GM21576 (cell line): ENCODE measurements at regions not wholly inside any gene's neighbourhood (a gene's known extent, or its start where the extent isn't known, plus 50 kb on each side); places are given as distances from the start of the nearest gene placed in this dataset.
A peak's percentile ranks its signal among the peaks of the same experiment; 100 is the strongest.
"Not testable (repeated sequence)": the region's sequence is repeated elsewhere in the genome, so short reads cannot be mapped to it uniquely, and the experiment has no call there.

ENCODE experiments used
- ATAC-seq: cut with Tn5 transposase; IDR thresholded peaks from one replicate; pipeline ENCODE4 v1.9.1; 2021; ENCODE audit warnings: mild to moderate bottlenecking, moderate library complexity; ENCODE audit not compliant: unreplicated experiment

DNA sequence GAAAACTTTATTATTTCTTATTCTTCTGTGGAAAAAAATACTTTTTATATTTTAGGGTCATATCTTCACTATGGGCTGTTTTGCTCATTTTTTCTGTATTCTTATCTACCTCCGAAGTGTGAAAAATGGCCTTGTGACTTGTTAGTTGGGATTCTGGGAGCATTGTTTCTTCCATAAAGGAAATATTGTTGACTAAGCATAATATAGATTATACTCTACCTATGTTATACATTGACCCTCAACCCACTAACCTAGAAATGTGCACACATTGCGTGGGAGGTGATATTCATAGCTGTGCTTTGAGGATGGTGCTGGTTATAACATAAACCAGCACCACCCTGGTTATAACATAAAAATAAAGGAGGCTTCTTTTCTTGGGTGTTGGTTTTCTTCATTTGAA lies 259.2 kb upstream of the AADAT start:
- ATAC-seq, result no peak

DNA sequence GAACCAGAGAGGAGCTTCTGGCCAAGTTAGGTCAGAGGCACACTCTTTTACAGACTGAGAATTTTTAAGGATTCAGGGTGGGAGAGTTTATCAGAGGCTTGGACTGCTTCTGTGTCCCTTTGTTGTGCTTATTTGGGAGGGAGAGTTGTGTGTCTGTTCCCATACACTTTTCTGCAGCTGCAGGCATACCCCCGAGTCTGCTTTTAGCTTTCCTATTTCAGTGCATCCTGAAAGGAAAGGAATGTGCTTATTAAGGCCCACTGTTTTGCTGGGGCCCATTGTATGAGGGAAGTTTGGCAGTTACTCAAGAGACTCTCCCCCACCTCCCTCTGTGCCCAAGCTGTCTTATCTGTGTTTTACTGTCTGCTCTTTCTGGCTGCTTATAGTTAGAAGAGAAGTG lies 257.4 kb upstream of the AADAT start:
- not testable (repeated sequence) for ATAC-seq

DNA sequence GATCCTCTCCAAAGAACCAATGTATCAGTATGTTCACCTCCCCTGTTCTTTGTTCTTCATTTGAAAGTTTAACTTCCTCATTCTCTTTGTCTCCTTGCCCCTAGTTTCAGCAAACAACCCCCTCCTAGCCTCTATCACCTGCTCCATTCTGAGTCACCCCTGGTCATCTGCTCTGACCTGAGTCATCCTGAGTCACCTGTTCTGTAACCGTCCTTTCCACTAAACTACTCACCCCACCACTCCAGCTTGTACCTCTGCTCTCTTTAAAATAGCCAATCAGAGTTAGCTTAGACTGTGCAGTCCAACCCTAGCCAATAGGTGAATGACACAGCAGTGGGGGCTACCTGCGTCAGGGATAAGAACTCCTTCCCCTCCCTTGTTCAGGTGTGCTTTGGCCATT lies 249.8 kb upstream of the AADAT start:
- ATAC-seq, result no peak

DNA sequence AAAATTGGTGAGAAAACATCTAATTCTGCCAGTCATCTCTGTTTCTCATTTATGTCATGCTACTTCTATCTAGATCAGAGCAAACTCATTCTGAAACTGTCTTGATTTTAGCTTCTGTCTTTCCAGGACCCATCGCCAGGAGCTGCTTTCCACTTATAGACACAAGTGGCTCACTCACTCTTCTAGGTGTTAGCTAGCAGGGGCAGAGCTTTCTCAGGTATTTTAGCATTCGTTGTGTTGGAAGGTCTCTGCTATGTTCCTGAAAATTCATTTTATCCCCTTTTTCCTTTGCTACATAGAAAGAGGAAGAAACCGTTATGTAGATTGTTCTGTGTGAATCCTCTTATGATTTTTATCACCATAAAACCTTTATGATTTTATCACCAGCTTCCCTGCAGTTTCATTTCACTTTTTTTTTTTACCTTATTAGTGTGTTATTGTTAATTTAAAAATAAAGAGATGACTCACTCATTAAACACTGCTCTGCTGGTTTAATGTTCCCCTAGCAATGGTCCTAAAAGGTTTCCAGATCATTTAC lies 246.6 kb upstream of the AADAT start:
- peak; percentile 90 for ATAC-seq

DNA sequence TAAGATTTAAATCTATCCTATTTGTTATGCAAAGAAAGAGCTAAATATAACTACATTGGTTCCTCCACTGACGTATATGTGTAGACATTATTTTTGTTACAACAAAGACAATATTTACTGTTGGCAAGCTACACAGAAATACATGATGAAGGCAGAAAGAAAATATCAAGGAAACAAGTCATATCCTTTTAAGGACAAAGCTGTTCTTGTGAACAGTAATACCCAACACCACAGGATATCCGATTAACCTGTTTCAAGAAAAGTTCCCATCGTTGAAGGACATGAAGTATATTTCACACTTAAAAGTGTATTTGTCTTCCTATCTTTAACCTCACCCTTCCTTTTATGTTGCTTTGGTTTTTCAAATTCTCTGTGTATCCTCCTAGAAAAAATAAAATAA lies 235.8 kb upstream of the AADAT start:
- no peak for ATAC-seq

DNA sequence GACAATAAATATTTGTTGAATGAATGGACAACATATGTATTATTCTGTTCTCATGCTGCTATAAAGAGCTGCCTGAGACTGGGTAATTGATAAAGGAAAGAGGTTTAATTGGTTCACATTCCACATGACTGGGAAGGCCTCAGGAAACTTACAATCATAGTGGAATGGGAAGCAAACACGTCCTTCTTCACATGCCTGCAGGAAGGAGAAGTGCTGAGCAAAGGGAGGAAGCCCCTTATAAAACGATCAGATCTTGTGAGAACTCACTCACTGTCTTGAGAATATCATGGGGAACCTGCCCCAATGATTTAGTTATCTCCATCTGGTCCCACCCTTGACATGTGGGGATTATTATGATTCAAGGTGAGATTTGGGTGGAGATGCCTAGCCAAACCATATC lies 233.9 kb upstream of the AADAT start:
- ATAC-seq, result no peak

DNA sequence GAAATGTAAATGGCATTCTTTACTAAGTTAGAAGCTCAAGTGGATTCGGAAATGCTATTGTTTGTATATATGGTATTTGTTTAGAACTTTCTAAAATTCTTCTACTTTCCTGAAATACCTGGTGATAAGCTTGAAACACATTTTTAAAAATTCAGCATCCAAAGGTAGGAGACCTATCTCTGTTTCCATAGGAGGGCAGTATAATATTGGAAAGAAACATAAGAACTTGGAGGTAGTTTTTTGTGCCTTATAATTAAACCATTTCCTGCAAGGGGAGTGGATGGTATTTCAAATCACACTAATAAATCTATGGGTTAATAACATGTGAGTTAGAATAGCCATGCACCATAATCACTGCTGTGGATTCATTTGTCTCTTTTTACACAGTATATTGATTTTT lies 217.4 kb upstream of the AADAT start:
- no peak for ATAC-seq

DNA sequence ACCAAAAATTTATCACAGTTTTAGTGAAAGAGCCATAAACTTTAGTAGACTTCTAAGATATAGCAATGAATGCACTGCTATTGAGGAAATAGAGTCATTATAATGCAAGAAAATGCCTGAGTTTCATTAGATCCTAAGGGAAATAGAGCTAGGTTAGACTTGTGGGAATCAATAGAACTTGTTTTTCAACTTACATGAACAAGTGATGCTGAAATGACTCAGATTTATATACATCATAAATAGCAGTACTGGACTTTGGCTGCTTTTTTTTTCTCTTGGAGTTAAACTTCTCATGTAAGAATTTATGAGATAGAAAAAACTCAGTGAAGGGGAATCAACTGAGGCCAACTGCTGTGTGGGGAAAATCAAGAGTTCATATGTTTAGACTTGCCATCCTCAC lies 216.5 kb upstream of the AADAT start:
- ATAC-seq, result no peak

DNA sequence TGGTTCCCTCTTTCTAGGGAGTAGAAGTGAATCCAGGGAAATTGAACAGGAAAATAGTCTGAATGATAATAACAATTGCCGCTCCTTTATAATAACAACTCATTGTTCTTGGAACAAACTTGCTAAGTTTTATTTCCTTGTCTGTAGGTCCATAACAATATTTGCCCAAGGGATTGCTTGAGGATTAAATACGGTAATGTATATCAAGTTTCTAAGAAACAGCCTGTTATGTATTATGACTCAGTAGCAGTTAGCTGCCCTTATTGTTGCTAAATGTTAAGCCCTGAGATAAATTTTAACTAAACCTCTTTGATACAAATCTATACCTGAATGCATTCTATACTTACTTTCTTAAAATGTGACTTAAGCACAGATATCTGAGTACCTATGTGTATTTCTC lies 215.9 kb upstream of the AADAT start:
- ATAC-seq, result no peak

DNA sequence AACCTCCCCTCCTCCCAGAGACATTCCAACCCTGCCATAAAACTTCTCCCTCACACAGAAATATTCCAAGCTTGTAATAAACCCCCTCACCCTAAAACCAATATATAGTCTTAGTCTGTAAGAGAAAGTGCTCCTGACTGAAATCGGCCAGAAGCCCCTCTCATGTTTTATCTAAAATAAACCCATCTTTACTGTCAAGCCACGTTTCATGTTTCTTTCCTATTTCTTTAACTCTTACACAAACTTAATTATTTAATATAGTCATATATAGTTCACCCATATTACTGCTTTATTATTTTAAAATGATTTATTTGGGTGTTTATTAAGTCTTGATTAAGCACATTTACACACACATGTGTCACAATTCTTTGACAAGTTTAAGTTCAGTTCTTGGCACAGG lies 191.3 kb upstream of the AADAT start:
- no peak for ATAC-seq

DNA sequence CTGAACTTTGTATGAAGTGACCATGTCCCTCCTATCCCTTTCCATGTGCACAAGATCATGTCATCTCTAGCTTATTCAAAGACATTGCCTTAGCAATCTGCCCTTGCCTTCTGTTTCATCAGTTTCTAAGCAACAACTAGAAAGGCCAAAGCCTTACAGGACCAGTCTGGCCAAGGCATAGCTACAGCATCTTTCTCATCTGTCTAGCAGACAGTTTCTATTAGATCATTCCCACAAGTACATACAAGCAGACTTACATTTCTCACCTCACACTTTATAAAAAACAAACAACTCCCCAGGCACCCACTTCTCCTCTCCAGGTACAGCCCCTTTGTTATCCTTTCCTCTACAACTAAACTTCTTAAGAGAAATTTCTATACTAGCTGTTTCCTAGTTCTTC lies 188.7 kb upstream of the AADAT start:
- ATAC-seq, result no peak

DNA sequence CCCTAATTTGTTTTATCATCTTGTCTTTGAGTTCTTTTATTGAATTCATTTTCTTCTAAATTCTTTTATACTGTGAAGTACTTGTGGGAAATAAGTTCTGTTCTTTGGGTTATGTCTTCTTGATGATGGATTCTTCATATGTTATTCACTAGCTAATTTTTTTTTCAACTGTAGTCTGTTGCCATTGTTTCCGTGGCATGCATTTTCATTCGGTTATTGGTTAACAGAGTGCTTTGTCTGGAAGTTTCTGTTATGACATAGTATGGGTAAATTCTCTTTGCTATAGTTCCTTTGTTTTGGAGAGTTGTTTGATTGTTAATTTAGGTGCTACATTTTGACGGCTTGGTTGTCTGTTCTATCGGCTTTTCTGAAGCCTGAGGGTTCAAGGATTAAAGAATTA lies 184.9 kb upstream of the AADAT start:
- ATAC-seq, result no peak

DNA sequence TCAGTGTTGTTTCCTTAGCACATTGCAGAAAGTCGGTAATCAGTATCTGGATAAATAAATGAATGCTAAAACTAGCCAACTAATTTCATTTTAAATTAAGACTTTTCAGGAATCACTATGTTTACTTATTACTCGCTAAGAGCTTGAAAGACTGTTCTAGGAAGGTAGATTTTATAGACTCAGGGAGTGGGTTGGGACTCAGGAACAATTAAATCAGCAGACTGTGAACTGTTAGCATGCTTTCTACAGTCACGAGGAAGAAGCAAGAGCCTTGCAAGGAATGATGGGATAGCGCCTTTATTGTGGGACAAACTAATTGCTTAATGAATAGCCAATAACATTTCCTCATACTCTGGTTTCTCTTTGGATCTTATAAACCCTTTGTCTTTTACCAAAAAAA lies 183.2 kb upstream of the AADAT start:
- no peak for ATAC-seq

DNA sequence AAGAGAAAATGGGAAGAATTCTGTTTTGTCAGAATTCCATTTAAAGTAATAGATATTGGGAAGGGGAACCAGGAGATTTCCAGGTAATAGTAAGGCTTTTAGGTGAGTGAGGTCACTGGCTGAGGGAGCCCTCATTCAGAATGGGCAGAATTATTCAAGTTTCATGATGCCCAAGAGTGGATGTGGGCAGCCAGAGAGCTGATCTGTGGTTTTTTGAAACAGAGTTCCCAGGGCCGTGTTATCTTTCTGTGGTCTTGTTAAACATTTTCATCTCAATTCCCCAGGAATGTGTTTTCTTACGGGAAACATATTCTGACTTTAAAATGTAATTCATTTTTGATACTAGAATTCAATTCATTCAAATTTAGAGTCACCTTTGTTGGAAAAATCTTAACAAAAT lies 182.0 kb upstream of the AADAT start:
- ATAC-seq, result no peak

DNA sequence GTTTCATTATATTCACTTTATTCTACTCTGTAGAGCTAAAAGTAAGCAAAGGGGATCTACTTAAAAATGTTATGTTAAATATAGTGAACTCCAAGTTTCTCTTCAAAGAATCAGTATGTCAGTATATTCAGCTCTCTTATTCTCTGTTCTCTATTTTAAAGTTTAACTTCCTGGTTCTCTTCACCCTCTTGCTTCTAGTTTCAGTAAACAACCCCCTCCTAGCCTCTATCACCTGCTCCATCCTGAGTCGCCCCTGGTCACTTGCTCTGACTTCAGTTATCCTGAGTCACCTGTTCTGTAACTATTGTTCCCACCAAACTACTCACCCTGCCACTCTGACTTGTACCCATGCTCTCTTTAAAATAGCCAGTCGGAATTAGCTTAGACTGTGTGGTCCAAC lies 180.9 kb upstream of the AADAT start:
- ATAC-seq, result peak; percentile 67

DNA sequence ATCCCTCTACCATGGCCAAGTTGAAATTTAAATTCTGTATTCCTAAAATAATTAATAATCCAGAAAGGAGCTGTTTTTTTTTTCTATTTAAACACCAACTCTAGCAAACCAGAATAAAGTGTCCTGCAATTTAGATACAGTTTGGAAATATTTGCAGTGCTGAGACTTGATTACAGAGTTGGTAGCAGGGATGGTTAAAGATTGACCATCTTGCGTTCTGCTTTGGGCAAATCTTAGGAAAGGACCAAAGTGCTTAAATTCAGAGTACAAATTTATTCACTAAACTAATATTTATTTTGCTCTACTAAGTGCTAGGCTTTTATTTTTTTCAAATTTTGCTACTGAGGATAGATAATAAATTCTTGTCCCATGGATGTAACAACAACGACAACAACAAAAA lies 180.2 kb upstream of the AADAT start:
- no peak for ATAC-seq

DNA sequence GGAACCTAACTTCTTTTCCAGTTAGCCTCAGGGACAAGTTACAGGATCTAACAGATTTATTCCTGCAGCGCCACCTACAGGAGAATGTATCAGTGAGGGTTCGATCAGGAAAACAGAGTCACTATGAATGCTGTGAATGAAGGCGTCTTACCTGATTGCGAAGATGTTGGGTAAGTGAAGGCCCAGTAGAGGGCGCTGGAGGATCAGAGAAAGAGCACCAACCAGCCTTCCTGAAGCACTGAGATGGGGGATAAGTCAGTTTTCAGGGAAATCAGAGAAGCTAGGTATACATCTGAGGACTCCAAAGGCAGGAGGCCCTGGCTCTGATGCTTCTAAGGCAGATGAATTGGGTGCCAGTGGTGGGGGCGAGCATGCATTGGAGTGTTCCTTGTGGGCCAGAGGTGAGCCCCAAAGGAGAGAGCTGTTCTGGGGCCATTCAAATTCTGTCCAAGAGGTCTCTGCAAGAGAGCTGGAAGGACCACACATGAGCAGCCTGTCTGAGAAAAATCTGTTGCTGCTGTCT lies 169.9 kb upstream of the AADAT start:
- peak; percentile 98 for ATAC-seq

DNA sequence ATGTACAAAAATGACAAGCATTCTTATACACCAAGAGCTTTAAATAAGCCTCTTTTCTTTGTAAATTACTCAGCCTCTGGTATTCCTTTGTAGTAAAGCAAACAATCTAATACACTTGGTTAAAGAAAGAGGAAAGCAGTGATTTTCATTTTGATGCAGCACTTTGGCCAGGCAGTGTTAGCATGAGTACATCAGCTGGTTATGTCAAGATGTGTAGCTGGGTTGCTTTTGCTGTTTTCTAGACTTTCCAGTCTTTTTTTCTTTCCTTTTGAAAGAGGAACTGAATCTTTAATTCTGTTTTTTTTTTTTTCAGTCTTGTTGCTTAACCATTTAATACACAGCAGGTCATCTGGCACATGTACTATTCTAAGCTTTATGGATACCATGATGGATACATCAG lies 167.1 kb upstream of the AADAT start:
- ATAC-seq, result no peak

DNA sequence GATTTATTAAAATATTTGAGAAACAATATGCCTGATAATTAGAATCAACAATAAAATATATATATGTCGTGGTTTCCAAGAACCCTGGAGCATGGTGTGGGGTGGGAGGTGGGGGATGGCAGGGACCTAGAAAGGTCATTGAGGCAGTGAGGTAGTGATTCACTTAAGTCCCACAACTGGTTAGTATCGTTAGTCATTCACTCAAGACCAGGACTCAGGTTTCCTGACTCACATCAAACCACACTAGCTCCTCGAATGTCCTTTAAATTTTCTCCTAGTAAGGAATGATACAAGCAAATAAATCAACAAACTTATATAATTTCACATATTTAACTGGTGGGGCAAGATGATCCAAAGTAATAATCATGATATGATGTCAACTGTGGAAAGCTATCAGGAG lies 158.8 kb upstream of the AADAT start:
- no peak for ATAC-seq

DNA sequence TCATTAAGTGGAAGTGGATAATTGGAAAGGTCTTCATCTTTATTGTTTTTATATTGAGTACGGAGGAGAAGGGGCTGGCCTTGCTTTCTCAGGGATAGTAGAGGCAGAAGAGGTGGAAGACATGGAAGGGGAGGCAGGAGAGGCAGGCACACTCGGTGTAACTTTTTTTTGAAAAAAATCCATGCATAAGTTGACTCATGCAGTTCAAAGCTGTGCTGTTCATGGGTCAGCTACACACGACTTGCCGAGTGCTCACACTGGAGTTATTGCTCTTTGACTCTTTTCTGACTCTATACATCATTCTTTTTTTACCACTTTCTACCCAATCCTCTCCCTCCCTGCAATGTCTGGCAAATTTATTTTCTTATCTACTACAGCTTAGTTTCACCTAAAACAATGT lies 158.3 kb upstream of the AADAT start:
- no peak for ATAC-seq

DNA sequence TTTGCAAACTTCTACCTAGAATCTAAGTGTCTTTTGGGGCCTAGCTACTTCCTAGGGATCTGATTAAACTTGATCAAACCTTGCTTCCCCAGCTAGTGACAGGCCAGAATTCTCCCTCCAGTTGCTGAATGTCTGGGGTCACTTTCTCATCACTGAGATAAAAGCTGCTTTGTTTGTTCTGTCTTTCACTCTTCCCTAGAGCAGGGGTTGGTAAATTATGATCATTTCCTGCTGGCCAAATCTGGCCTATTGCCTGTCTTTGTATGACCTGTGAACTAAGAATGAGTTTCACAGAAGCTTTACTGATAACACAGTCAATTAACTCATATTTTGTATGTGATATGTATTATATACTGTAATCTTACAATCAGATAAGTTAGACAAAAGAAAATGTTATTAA lies 157.8 kb upstream of the AADAT start:
- ATAC-seq, result no peak

DNA sequence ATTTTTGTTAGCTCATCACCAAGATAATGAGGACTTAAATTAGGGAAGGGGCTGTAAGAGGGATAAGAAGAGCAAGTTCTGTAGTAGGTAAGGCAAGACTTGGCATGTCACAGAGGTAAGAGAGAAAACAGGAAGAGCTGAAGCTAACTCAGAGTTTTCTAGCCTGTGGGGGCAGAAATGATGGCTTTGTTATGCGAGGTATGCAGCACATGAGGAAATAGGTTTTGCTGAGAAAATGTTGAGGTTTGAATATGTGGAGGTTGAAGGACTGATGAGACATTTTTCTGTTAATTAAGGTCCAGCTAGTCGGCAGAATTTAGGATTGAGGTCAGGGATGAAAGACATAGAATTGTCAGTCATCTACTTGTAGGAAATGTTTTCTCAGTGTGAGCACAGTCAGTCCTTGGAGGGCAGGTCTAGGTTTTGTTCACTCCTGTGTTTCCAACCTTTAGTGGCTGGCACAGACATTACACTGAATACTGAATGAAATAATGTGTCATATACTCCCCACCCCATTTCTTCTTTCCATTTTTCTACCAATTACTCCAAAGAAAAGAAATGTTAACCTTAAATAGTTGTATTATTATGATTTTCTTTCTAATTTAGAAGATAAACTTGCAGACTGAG lies 154.0 kb upstream of the AADAT start:
- ATAC-seq, result no peak

DNA sequence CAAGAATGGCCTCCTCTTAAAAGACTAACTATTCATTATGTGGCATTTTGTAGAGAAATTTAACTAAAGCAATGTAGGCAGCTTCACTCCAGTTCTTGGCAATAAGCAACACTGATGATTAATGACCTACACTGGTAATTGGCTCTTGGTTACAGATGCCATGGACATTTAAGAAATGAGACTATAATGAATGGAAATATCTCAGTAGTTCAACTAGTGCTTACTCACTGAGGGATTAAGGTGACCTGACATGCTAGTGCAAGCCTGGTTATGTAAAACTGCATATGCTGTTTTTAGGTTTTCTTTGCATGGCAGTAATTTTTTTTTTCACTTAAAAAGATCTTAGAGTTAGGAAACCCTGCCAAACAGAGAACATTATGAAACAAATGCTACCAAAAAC lies 152.7 kb upstream of the AADAT start:
- no peak for ATAC-seq
